HepG2 (cell line): ENCODE measurements at regions not wholly inside any gene's neighbourhood (a gene's known extent, or its start where the extent isn't known, plus 50 kb on each side); places are given as distances from the start of the nearest gene placed in this dataset.

Source experiments
- CREB1 ChIP-seq, 2 experiments: fragments of 450-650 bp in 1 of 2; IDR thresholded peaks; 2 replicates each; pipeline ENCODE4 v1.6.1; 2016 to 2017; ENCODE audit warnings: control low read depth in 1 of 2, mild to moderate bottlenecking in 1 of 2, missing compliant biosample characterization in 1 of 2, missing genetic modification characterization in 1 of 2
- CREBL2 ChIP-seq: sonication (generic); formaldehyde crosslinking; IDR thresholded peaks from 2 replicates; pipeline ENCODE4 v1.8.1; 2023; ENCODE audit warnings: missing genetic modification reagents, mild to moderate bottlenecking, borderline replicate concordance
- ELF3 ChIP-seq: IDR thresholded peaks from 2 replicates; pipeline ENCODE4 v1.6.1; 2016; ENCODE audit warnings: missing genetic modification reagents, missing compliant biosample characterization
- GATAD2A ChIP-seq: IDR thresholded peaks from 2 replicates; pipeline ENCODE4 v1.6.1; 2016
- HINFP ChIP-seq: sonication (generic); formaldehyde crosslinking; IDR thresholded peaks from 2 replicates; pipeline ENCODE4 v1.4.0; 2020; ENCODE audit warnings: low read depth, mild to moderate bottlenecking, missing genetic modification reagents
- ISL2 ChIP-seq: sonication (generic); formaldehyde crosslinking; IDR thresholded peaks from 2 replicates; pipeline ENCODE4 v1.5.0; 2020; ENCODE audit warnings: missing genetic modification reagents
- KLF12 ChIP-seq: sonication (generic); formaldehyde crosslinking; IDR thresholded peaks from 2 replicates; pipeline ENCODE4 v1.4.0; 2020; ENCODE audit warnings: missing genetic modification reagents, borderline replicate concordance
- KMT2B ChIP-seq: IDR thresholded peaks from 2 replicates; pipeline ENCODE4 v1.6.1; 2016; ENCODE audit warnings: missing genetic modification reagents, missing compliant biosample characterization
- LCORL ChIP-seq, 2 experiments: fragments of 450-650 bp in 1 of 2; sonication (generic) in 1 of 2; formaldehyde crosslinking in 1 of 2; IDR thresholded peaks; 2 replicates each; pipeline versions ENCODE4 v1.5.0 to v1.6.1; 2017 to 2020; ENCODE audit warnings: antibody characterized with exemption in 1 of 2, missing genetic modification reagents in 1 of 2
- MYNN ChIP-seq: sonication (generic); formaldehyde crosslinking; IDR thresholded peaks from 2 replicates; pipeline ENCODE4 v1.4.0; 2020; ENCODE audit warnings: mild to moderate bottlenecking, low read depth, missing genetic modification reagents
- NFYC ChIP-seq: IDR thresholded peaks from 2 replicates; pipeline ENCODE4 v1.6.1; 2016; ENCODE audit warnings: missing genetic modification reagents, missing compliant biosample characterization
- NRL ChIP-seq: sonication (generic); formaldehyde crosslinking; IDR thresholded peaks from 2 replicates; pipeline ENCODE4 v1.5.0; 2020; ENCODE audit warnings: missing genetic modification reagents, mild to moderate bottlenecking, moderate library complexity, borderline replicate concordance
- PLRG1 ChIP-seq: fragments of 450-650 bp; conservative IDR thresholded peaks from 2 replicates; pipeline ENCODE4 v1.6.1; 2016
- PTBP1 ChIP-seq: fragments of 200-400 bp; formaldehyde crosslinking; IDR thresholded peaks from 2 replicates; pipeline ENCODE4 v1.6.1; 2018; ENCODE audit warnings: low read length, low read depth; ENCODE audit not compliant: poor library complexity, severe bottlenecking
- RORA ChIP-seq: sonication (generic); formaldehyde crosslinking; IDR thresholded peaks from 2 replicates; pipeline ENCODE4 v1.5.0; 2020; ENCODE audit warnings: mild to moderate bottlenecking, missing genetic modification reagents, moderate library complexity
- SATB2 ChIP-seq: sonication (generic); formaldehyde crosslinking; IDR thresholded peaks from 2 replicates; pipeline ENCODE4 v1.5.0; 2020; ENCODE audit warnings: missing genetic modification reagents
- TBX2 ChIP-seq: sonication (generic); formaldehyde crosslinking; IDR thresholded peaks from 2 replicates; pipeline ENCODE4 v1.5.0; 2020; ENCODE audit warnings: missing genetic modification reagents, mild to moderate bottlenecking, borderline replicate concordance
- TFDP2 ChIP-seq: sonication (generic); formaldehyde crosslinking; IDR thresholded peaks from 2 replicates; pipeline ENCODE4 v1.4.0; 2020; ENCODE audit warnings: missing genetic modification reagents
- ZNF512 ChIP-seq: sonication (generic); formaldehyde crosslinking; IDR thresholded peaks from 2 replicates; pipeline ENCODE4 v1.4.0; 2020; ENCODE audit warnings: mild to moderate bottlenecking, missing genetic modification reagents
- ZNF737 ChIP-seq: sonication (generic); formaldehyde crosslinking; IDR thresholded peaks from 2 replicates; pipeline ENCODE4 v1.5.0; 2020; ENCODE audit warnings: missing genetic modification reagents, mild to moderate bottlenecking, borderline replicate concordance
- ZNF850 ChIP-seq: sonication (generic); formaldehyde crosslinking; conservative IDR thresholded peaks from 2 replicates; pipeline ENCODE4 v1.9.0; 2021; ENCODE audit warnings: mild to moderate bottlenecking, missing genetic modification reagents
- TF ChIP-seq, protein P1 (sequence below): sonication (generic); formaldehyde crosslinking; IDR thresholded peaks from 2 replicates; pipeline ENCODE4 v1.5.1; 2020; ENCODE audit warnings: missing genetic modification reagents, mild to moderate bottlenecking, borderline replicate concordance
- TF ChIP-seq, protein P2 (sequence below): sonication (generic); formaldehyde crosslinking; IDR thresholded peaks from 2 replicates; pipeline ENCODE4 v1.5.0; 2020; ENCODE audit warnings: missing genetic modification reagents
- TF ChIP-seq, protein P3 (sequence below): sonication (generic); formaldehyde crosslinking; IDR thresholded peaks from 2 replicates; pipeline ENCODE4 v1.4.0; 2020; ENCODE audit warnings: mild to moderate bottlenecking, missing genetic modification reagents

DNA sequence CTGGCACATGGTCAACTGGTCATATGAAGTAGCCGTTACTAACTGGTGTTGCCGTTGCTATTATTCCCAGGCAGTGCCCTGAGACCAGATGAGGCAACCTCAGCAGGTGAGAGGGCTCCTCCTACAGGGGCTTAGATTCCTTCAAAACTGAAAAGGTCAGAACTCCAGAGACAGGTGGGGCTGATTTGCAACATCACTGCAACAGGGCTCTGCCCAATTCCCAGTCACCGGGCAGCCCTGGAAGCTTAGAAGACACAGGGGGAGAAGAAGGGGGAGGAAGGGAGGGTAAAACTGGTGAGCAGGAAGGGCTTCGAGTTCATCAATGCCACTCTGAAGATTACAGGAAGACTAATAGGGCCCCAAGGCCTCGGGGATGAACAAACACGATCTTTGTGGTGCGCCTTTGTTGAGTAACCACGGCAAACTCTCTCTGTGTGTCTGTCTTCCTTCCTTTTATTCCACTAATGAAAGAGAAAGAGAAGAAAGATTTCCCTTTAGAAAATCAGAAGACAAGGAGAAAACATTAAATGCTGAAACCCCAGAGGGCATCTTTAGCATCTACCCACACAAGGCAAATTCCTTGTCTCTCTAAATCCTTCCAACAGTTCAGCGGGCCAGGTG lies 749.1 kb upstream of the TBX3 start (continued):
- TF ChIP-seq ISL2 (peak; percentile 98), NFYC (CRISPR knock-in tag) (no peak), NRL (CRISPR knock-in tag) (no peak), KMT2B (CRISPR knock-in tag) (peak; percentile 33; the same call in 1 of the 2 replicates), ZNF512 (no peak), TBX2 (CRISPR knock-in tag) (peak; percentile 89), HINFP (CRISPR knock-in tag) (no peak), ZNF737 (CRISPR knock-in tag) (no peak), LCORL (IDR thresholded peaks at IDR 0.05) (no peak), LCORL (CRISPR knock-in tag; IDR thresholded peaks at IDR 0.05) (0 out of 2 replicates have a peak, but pooled peaks have one; percentile 41), MYNN (CRISPR knock-in tag) (no peak), KLF12 (CRISPR knock-in tag) (0 out of 2 replicates have a peak, but pooled peaks have one; percentile 36), ELF3 (CRISPR knock-in tag) (peak; percentile 91), ZNF850 (no peak), RORA (CRISPR knock-in tag) (no peak), CREB1 (IDR thresholded peaks at IDR 0.05) (no peak), CREB1 (CRISPR knock-in tag; IDR thresholded peaks at IDR 0.05) (peak; percentile 55), PTBP1 (no peak), CREBL2 (CRISPR knock-in tag) (no peak), TFDP2 (CRISPR knock-in tag) (peak; percentile 20; the same call in 1 of the 2 replicates), PLRG1 (no peak), GATAD2A (CRISPR knock-in tag) (peak; percentile 95), SATB2 (CRISPR knock-in tag) (peak; percentile 31; the same call in 1 of the 2 replicates)
- TF ChIP-seq, protein P1, sequence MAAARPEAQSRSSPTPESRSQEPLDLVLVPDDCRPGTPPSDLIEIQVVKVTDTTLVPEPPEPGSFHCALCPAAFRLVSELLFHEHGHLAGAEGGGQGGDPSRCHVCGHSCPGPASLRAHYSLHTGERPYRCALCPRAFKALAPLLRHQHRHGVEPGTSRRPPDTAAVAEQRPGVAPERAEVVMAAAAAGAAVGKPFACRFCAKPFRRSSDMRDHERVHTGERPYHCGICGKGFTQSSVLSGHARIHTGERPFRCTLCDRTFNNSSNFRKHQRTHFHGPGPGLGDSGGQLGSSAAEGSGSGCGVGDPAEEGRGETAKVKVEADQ = no peak
- TF ChIP-seq, protein P2, sequence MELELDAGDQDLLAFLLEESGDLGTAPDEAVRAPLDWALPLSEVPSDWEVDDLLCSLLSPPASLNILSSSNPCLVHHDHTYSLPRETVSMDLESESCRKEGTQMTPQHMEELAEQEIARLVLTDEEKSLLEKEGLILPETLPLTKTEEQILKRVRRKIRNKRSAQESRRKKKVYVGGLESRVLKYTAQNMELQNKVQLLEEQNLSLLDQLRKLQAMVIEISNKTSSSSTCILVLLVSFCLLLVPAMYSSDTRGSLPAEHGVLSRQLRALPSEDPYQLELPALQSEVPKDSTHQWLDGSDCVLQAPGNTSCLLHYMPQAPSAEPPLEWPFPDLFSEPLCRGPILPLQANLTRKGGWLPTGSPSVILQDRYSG (CRISPR knock-in tag) = no peak
- TF ChIP-seq, protein P3, sequence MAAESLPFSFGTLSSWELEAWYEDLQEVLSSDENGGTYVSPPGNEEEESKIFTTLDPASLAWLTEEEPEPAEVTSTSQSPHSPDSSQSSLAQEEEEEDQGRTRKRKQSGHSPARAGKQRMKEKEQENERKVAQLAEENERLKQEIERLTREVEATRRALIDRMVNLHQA (CRISPR knock-in tag) = no peak
